Upper lobe of left lung (tissue), 6 donors: ENCODE measurements at regions not wholly inside any gene's neighbourhood (a gene's known extent, or its start where the extent isn't known, plus 50 kb on each side); places are given as distances from the start of the nearest gene placed in this dataset.

Experiments
- ATAC-seq, 2 donors: fragments of 200-7000 bp; cut with Tn5 transposase; one replicate each; pipeline ENCODE4 v1.9.1; 2022; ENCODE audit warnings: mild to moderate bottlenecking in 2 of 2, moderate library complexity in 2 of 2; ENCODE audit not compliant: low FRiP score in 2 of 2
- DNase-seq, 2 donors: peaks; one replicate each; pipeline ENCODE4 v3.0.0-alpha.2; 2019 to 2020
- H3K27ac ChIP-seq, 4 donors: fragments of 200-600 bp; sonication (generic); one replicate each; pipeline ENCODE4 v1.5.1; 2016 to 2019
- H3K27me3 ChIP-seq, 4 donors: fragments of 200-600 bp; sonication (generic); one replicate each; pipeline ENCODE4 v1.5.1; 2017 to 2019
- H3K36me3 ChIP-seq, 4 donors: fragments of 200-600 bp; sonication (generic); one replicate each; pipeline ENCODE4 v1.5.1; 2016 to 2019
- H3K4me1 ChIP-seq, 4 donors: fragments of 200-600 bp; sonication (generic); one replicate each; pipeline ENCODE4 v1.5.1; 2018 to 2019
- H3K4me3 ChIP-seq, 4 donors: fragments of 200-600 bp; sonication (generic); one replicate each; pipeline ENCODE4 v1.5.1; 2017 to 2019; ENCODE audit warnings: mild to moderate bottlenecking in 2 of 4, moderate library complexity in 1 of 4
- H3K9me3 ChIP-seq, 4 donors: fragments of 200-600 bp; sonication (generic); one replicate each; pipeline ENCODE4 v1.5.1; 2018 to 2019
- EP300 ChIP-seq, 4 donors: sonication (generic); formaldehyde crosslinking; IDR thresholded peaks; one replicate each; pipeline ENCODE4 v1.5.1; 2017; ENCODE audit warnings: antibody characterized with exemption in 4 of 4, control low read depth in 2 of 4
- POLR2A ChIP-seq, 4 donors: fragments of 450-650 bp; IDR thresholded peaks; one replicate each; pipeline ENCODE4 v1.5.1; 2016 to 2017; ENCODE audit warnings: antibody characterized with exemption in 4 of 4, mild to moderate bottlenecking in 2 of 4
- POLR2AphosphoS5 ChIP-seq, 2 donors: sonication (generic); formaldehyde crosslinking; IDR thresholded peaks; one replicate each; pipeline ENCODE4 v1.5.1; 2017; ENCODE audit warnings: antibody characterized with exemption in 2 of 2
- WGBS, 2 donors: methylation state at CpG; one replicate each; pipeline ENCODE4 v1.1.5; 2017 to 2018; 5-methylcytosine and 5-hydroxymethylcytosine counted together
- TF ChIP-seq, protein P1 (sequence below), 6 experiments: fragments of 450-650 bp in 4 of 6; fragments of 200-600 bp in 2 of 6; sonication (generic) in 2 of 6; IDR thresholded peaks; one replicate each; pipeline ENCODE4 v1.5.1; 2016 to 2019; ENCODE audit warnings: antibody characterized with exemption in 6 of 6
- donor health status: DM: no; HTN: no; CAD: no; lungs with moderate emphysema.
- donor health status: DM: no; HTN: yes; CAD: no; lungs with severe emphysema.

DNA sequence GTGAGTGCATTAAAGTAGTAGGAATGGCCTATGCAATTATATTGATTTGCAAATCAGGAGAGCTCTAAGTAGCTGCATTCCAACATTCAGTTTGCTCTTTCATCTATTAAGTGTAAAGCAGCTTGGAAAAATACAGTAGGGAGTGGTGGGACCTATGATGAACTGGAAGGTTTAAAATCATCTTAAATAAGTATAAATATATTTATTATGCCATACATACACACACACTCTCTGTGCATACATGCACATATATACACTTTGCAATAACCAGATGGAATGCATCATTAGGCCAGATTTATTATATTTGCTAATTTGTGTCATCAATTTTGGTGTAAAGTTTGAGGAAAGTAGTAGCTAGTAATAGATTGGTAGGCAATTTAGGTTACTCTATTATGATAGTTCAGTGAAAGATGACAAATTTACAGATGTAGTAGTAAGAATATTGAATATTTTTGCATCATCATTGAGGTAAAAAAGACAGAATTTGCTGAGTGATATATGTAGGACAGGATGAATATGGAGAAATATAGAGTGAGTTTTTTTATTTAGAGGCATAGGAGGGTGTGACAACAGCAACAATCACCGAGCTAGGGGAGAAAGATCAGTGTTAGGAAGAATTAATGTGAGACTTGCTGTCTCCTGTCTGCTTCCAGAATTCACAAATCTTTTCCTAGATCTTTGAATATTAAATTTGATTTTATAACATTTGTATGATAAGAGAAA lies 961.0 kb upstream of the CDH2 start:
- no peaks in the 10 kb centered on the region for H3K9me3 ChIP-seq
- TF ChIP-seq, protein P1, sequence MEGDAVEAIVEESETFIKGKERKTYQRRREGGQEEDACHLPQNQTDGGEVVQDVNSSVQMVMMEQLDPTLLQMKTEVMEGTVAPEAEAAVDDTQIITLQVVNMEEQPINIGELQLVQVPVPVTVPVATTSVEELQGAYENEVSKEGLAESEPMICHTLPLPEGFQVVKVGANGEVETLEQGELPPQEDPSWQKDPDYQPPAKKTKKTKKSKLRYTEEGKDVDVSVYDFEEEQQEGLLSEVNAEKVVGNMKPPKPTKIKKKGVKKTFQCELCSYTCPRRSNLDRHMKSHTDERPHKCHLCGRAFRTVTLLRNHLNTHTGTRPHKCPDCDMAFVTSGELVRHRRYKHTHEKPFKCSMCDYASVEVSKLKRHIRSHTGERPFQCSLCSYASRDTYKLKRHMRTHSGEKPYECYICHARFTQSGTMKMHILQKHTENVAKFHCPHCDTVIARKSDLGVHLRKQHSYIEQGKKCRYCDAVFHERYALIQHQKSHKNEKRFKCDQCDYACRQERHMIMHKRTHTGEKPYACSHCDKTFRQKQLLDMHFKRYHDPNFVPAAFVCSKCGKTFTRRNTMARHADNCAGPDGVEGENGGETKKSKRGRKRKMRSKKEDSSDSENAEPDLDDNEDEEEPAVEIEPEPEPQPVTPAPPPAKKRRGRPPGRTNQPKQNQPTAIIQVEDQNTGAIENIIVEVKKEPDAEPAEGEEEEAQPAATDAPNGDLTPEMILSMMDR (IDR thresholded peaks at IDR 0.05) = no peak
- no peak for TF ChIP-seq POLR2AphosphoS5 (IDR thresholded peaks at IDR 0.05)
- TF ChIP-seq EP300 (IDR thresholded peaks at IDR 0.05) = no peak
- TF ChIP-seq POLR2A (IDR thresholded peaks at IDR 0.05) = no peak
- no peaks in the 10 kb centered on the region for H3K4me1 ChIP-seq
- ATAC-seq (no peak), DNase-seq (no peak)
- 79 to 84% methylated on average over 1 of the region's 1 CpG for WGBS, 2 donors
- no peak overlapping the region for H3K4me3 ChIP-seq
- H3K27ac ChIP-seq = no peak overlapping the region
- H3K27me3 ChIP-seq = no peaks in the 10 kb centered on the region
- H3K36me3 ChIP-seq = no peaks in the 10 kb centered on the region

DNA sequence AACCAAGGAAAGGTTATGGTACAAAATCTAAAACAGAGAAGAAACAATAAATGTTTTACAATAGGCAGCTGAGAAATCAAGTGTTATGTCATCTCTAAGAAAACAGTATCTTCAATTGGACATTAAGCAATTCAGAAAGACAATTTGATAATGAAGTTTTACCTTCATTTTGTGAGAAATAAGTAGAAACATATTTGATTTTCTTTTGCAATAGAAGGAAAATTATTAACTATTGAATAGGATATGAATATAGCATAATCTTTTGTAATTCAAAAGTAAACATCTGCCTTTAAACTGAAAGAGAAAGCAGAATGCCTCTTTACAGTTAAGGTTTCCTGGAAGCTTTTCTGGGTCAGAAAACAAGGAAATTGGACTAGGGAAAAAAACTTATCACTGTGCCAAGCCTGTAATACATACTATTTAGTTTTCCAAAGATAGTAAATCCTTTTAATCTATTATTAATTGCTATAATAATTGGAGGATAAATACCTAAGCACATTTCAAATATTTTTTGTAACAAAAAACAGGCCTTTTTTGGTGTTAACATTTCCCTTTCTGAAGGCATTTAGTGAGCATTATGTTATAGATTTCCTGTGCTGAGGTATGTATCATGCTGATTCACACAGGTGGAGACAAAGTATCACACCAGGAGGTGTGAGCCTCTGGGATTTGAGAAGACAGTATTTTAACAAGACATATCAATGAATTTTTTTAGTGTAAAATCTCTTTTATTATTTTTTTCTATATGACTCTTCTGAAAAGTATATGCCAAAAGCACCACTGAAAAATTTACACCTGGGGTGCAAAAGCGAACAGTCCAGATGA lies 947.0 kb upstream of the CDH2 start:
- Histone ChIP-seq H3K9me3 (no peaks in the 10 kb centered on the region), H3K27me3 (no peaks in the 10 kb centered on the region), H3K4me1 (no peaks in the 10 kb centered on the region), H3K27ac (no peak overlapping the region), H3K4me3 (no peak overlapping the region), H3K36me3 (no peaks in the 10 kb centered on the region)
- WGBS, 2 donors = 76 to 90% methylated on average over 1 of the region's 1 CpG
- ATAC-seq (no peak), DNase-seq (no peak)
- no peak for TF ChIP-seq EP300 (IDR thresholded peaks at IDR 0.05)
- TF ChIP-seq, protein P1 (IDR thresholded peaks at IDR 0.05) = no peak
- no peak for TF ChIP-seq POLR2AphosphoS5 (IDR thresholded peaks at IDR 0.05)
- TF ChIP-seq POLR2A (IDR thresholded peaks at IDR 0.05) = no peak

DNA sequence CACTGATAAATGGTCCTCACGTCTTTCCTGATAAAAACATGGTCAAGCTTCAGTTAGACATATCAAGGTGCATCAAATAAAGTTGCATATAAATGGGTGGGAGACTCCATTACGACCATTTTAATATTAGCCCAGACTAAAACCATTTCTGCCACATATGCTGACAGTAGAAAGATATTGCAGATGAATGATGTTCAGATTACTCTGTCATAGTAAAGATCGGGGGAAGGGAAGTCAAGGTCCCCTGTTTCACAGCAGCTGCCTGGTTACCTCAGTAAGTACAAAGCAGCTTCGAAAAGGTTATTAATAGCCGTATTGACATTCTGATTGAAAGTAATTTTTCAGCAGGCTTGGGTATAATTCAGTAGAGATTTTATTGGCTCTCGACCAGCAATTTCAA lies 927.7 kb upstream of the CDH2 start:
- H3K4me3 ChIP-seq = no peak overlapping the region
- H3K36me3 ChIP-seq = no peaks in the 10 kb centered on the region
- no peaks in the 10 kb centered on the region for H3K27me3 ChIP-seq
- H3K9me3 ChIP-seq = no peaks in the 10 kb centered on the region
- no peak overlapping the region for H3K27ac ChIP-seq
- no peak for TF ChIP-seq POLR2A (IDR thresholded peaks at IDR 0.05)
- TF ChIP-seq, protein P1 (IDR thresholded peaks at IDR 0.05) = no peak
- TF ChIP-seq POLR2AphosphoS5 (IDR thresholded peaks at IDR 0.05) = no peak
- no peak for TF ChIP-seq EP300 (IDR thresholded peaks at IDR 0.05)
- DNase-seq = no peak
- ATAC-seq = no peak
- WGBS, 2 donors = 62 to 73% methylated on average over 6 of the region's 6 CpGs
- no peaks in the 10 kb centered on the region for H3K4me1 ChIP-seq

DNA sequence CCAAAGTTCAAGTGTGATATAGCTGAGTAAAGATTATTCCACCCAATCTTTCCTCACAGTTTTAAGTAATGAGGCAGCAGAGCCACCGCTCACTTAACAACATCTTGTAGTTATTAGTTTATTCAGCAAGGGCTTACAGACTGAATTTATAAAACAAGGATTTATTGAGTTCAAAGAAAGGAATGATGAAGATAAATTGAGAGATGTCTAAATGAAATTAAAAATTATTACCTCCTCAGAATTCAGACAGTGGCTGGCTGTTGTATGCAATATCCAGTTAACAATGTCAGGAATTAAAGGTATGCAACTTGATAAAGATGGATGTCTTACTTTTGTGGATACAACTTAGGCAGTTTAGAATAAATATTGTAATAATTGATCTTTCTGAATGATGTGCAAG lies 927.3 kb upstream of the CDH2 start:
- no peaks in the 10 kb centered on the region for H3K4me1 ChIP-seq
- WGBS, 2 donors = 67 to 76% methylated on average over 1 of the region's 1 CpG
- no peak for DNase-seq
- TF ChIP-seq, protein P1 (IDR thresholded peaks at IDR 0.05) = no peak
- TF ChIP-seq POLR2A (IDR thresholded peaks at IDR 0.05) = no peak
- TF ChIP-seq POLR2AphosphoS5 (IDR thresholded peaks at IDR 0.05) = no peak
- no peak for TF ChIP-seq EP300 (IDR thresholded peaks at IDR 0.05)
- no peak overlapping the region for H3K4me3 ChIP-seq
- no peaks in the 10 kb centered on the region for H3K27me3 ChIP-seq
- H3K27ac ChIP-seq = no peak overlapping the region
- H3K36me3 ChIP-seq = no peaks in the 10 kb centered on the region
- no peaks in the 10 kb centered on the region for H3K9me3 ChIP-seq
- no peak for ATAC-seq
